Neural cell (in vitro differentiated cells): ENCODE measurements at regions not wholly inside any gene's neighbourhood (a gene's known extent, or its start where the extent isn't known, plus 50 kb on each side); places are given as distances from the start of the nearest gene placed in this dataset.

ENCODE experiments used
- H2AFZ ChIP-seq: fragments of 200-600, 300-800 bp; sonication (generic), shearing (Covaris generic); 2 replicates; pipeline ENCODE4 v1.6.0; 2014; ENCODE audit warnings: low read depth, mild to moderate bottlenecking, antibody characterized with exemption, low read length, moderate library complexity
- H3F3A ChIP-seq: fragments of 200-600 bp; shearing (Covaris generic); 2 replicates; pipeline ENCODE4 v1.6.1; 2016; ENCODE audit warnings: mild to moderate bottlenecking, moderate library complexity, mixed read lengths, antibody characterized with exemption, low read length; ENCODE audit not compliant: insufficient read depth, poor library complexity, severe bottlenecking
- H3K27ac ChIP-seq: fragments of 200-600, 300-800 bp; sonication (generic), shearing (Covaris generic); 2 replicates; pipeline ENCODE4 v1.5.1; 2014; ENCODE audit warnings: mild to moderate bottlenecking, low read length, moderate library complexity
- H3K27me3 ChIP-seq: fragments of 300-800, 200-600 bp; sonication (generic), shearing (Covaris generic); 2 replicates; pipeline ENCODE4 v1.6.0; 2014; ENCODE audit warnings: mild to moderate bottlenecking, low read depth, low read length, moderate library complexity; ENCODE audit not compliant: insufficient read depth
- H3K36me3 ChIP-seq: fragments of 300-800, 200-600 bp; sonication (generic), shearing (Covaris generic); 2 replicates; pipeline ENCODE4 v1.5.1; 2014; ENCODE audit warnings: mild to moderate bottlenecking, antibody characterized with exemption, low read length, moderate library complexity; ENCODE audit not compliant: insufficient read depth
- H3K4me2 ChIP-seq: fragments of 300-800, 200-600 bp; sonication (generic), shearing (Covaris generic); 2 replicates; pipeline ENCODE4 v1.6.0; 2014; ENCODE audit warnings: mild to moderate bottlenecking, low read length
- H3K4me3 ChIP-seq: fragments of 300-800, 200-600 bp; sonication (generic), shearing (Covaris generic); 2 replicates; pipeline ENCODE4 v1.5.1; 2014; ENCODE audit warnings: mild to moderate bottlenecking, low read length, moderate library complexity
- H3K79me2 ChIP-seq: fragments of 200-600 bp; shearing (Covaris generic); replicated peaks from 2 replicates; pipeline ENCODE4 v1.6.0; 2014; ENCODE audit warnings: mild to moderate bottlenecking, low read length, moderate library complexity; ENCODE audit not compliant: insufficient read depth
- H3K9ac ChIP-seq: fragments of 300-800, 200-600 bp; sonication (generic), shearing (Covaris generic); 2 replicates; pipeline ENCODE4 v1.6.1; 2016; ENCODE audit warnings: mild to moderate bottlenecking, low read length, mixed read lengths
- H3K9me2 ChIP-seq: fragments of 200-600 bp; shearing (Covaris generic); 2 replicates; pipeline ENCODE4 v1.6.1; 2016; ENCODE audit warnings: mild to moderate bottlenecking, low read length, mixed read lengths; ENCODE audit not compliant: insufficient read depth
- H3K9me3 ChIP-seq: fragments of 200-600, 300-800 bp; sonication (generic), shearing (Covaris generic); 2 replicates; pipeline ENCODE4 v1.6.1; 2016; ENCODE audit warnings: mild to moderate bottlenecking, mixed run types, low read length, moderate library complexity, mixed read lengths
- H4K20me1 ChIP-seq: fragments of 200-600 bp; shearing (Covaris generic); 2 replicates; pipeline ENCODE4 v1.6.1; 2016; ENCODE audit warnings: mild to moderate bottlenecking, mixed run types; ENCODE audit not compliant: insufficient read depth
- CTCF ChIP-seq: fragments of 450-650 bp; IDR thresholded peaks from 2 replicates; pipeline ENCODE4 v1.5.1; 2014; ENCODE audit warnings: antibody characterized with exemption, mild to moderate bottlenecking, moderate library complexity; ENCODE audit not compliant: poor library complexity, severe bottlenecking
- EP300 ChIP-seq: fragments of 450-650 bp; conservative IDR thresholded peaks from 2 replicates; pipeline ENCODE4 v1.6.1; 2014; ENCODE audit warnings: antibody characterized with exemption, mild to moderate bottlenecking, moderate library complexity; ENCODE audit not compliant: poor library complexity, severe bottlenecking
- EZH2 ChIP-seq: fragments of 200-600, 300-800 bp; shearing (Covaris generic), sonication (generic); IDR thresholded peaks from 2 replicates; pipeline ENCODE4 v1.6.1; 2014; ENCODE audit warnings: antibody characterized with exemption, low read length, borderline replicate concordance, mild to moderate bottlenecking; ENCODE audit not compliant: insufficient read depth, poor library complexity, severe bottlenecking
- MXI1 ChIP-seq: fragments of 450-650 bp; conservative IDR thresholded peaks from 2 replicates; pipeline ENCODE4 v1.6.1; 2014; ENCODE audit warnings: antibody characterized with exemption, mild to moderate bottlenecking; ENCODE audit not compliant: poor library complexity, severe bottlenecking
- POLR2AphosphoS5 ChIP-seq: IDR thresholded peaks from 2 replicates; pipeline ENCODE4 v1.6.1; 2012
- RAD21 ChIP-seq: fragments of 450-650 bp; conservative IDR thresholded peaks from 2 replicates; pipeline ENCODE4 v1.6.1; 2014; ENCODE audit warnings: antibody characterized with exemption, mild to moderate bottlenecking, moderate library complexity
- REST ChIP-seq: IDR thresholded peaks from 2 replicates; pipeline ENCODE4 v1.6.1; 2012; ENCODE audit warnings: borderline replicate concordance
- SMC3 ChIP-seq: fragments of 450-650 bp; conservative IDR thresholded peaks from 2 replicates; pipeline ENCODE4 v1.6.1; 2014; ENCODE audit warnings: antibody characterized with exemption, mild to moderate bottlenecking, moderate library complexity; ENCODE audit not compliant: poor library complexity
- TAF1 ChIP-seq: IDR thresholded peaks from 2 replicates; pipeline ENCODE4 v1.6.1; 2012; ENCODE audit warnings: low read depth

DNA sequence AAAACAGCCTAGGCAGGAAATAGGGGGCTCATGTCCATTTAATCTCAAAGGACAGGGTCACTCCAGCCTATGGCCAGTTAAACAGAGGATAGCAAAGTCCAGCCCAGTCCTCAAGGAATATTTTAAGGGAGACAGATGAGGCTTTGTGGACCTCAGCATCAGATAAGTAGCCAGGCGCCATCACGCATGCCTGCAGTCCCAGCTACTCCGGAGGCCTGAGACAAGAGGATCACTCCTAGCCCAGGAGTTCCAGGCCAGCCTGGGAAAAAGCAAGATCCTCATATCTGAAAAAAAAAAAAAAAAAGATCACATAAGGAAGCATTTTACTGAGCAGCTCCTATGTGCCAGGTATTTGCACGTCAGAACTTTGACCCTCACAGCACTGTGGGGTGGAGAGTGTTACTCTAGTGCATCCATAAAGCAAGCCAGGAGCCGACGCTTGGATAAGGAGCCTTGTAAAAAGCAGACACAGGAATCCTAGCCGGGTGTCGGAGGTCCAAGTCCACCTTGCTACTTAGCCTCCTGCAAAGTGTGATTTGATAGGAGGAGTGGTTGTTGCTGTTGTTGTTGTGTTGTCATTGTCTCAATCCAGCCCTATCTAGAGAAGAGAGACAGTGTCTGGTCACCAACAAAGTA lies 61.8 kb upstream of the DOCK1 start:
- Histone ChIP-seq H3K27me3 (no peaks in the 10 kb centered on the region), H3K9me2 (no peaks in the 10 kb centered on the region), H3F3A (no peaks in the 10 kb centered on the region), H4K20me1 (no peaks in the 10 kb centered on the region), H3K4me2 (no peak overlapping the region), H2AFZ (no peak overlapping the region), H3K9ac (no peak overlapping the region), H3K79me2 (no peaks in the 10 kb centered on the region), H3K27ac (no peak overlapping the region), H3K36me3 (no peaks in the 10 kb centered on the region), H3K9me3 (no peaks in the 10 kb centered on the region), H3K4me3 (no peak overlapping the region)
- TF ChIP-seq EP300: no peak
- no peak for TF ChIP-seq POLR2AphosphoS5
- no peak for TF ChIP-seq EZH2
- no peak for TF ChIP-seq TAF1
- no peak for TF ChIP-seq CTCF
- TF ChIP-seq MXI1: no peak
- no peak for TF ChIP-seq REST
- no peak for TF ChIP-seq SMC3
- no peak for TF ChIP-seq RAD21

GRCh38 chr10:126844406-126844805 lies 60.8 kb upstream of the DOCK1 start:
- H3K4me3 ChIP-seq: no peak overlapping the region

More at GRCh38 chr10:126844406-126844805, 60.8 kb upstream of the DOCK1 start:
- no peaks in the 10 kb centered on the region for H3K79me2 ChIP-seq
- H3K9ac ChIP-seq: no peak overlapping the region
- H3K27ac ChIP-seq: no peak overlapping the region
- H3K36me3 ChIP-seq: no peaks in the 10 kb centered on the region
- no peaks in the 10 kb centered on the region for H3K9me2 ChIP-seq
- H4K20me1 ChIP-seq: no peaks in the 10 kb centered on the region
- H3K9me3 ChIP-seq: no peaks in the 10 kb centered on the region
- no peak overlapping the region for H2AFZ ChIP-seq
- no peaks in the 10 kb centered on the region for H3K27me3 ChIP-seq
- TF ChIP-seq CTCF (no peak), REST (no peak), SMC3 (no peak), POLR2AphosphoS5 (no peak), EP300 (no peak)
- no peak overlapping the region for H3K4me2 ChIP-seq
- no peaks in the 10 kb centered on the region for H3F3A ChIP-seq
